Epithelial cell of prostate (primary cell): ENCODE measurements at regions not wholly inside any gene's neighbourhood (a gene's known extent, or its start where the extent isn't known, plus 50 kb on each side); places are given as distances from the start of the nearest gene placed in this dataset.
"Not testable (repeated sequence)": the region's sequence is repeated elsewhere in the genome, so short reads cannot be mapped to it uniquely, and the experiment has no call there.

Experiments
- DNase-seq: peaks from one replicate; pipeline ENCODE4 v3.0.0-alpha.2; 2011; ENCODE audit warnings: low read depth, low spot score
- H3K27ac ChIP-seq: fragments of 450-650 bp; 2 replicates; pipeline ENCODE4 v1.5.1; 2017; ENCODE audit warnings: mild to moderate bottlenecking

DNA sequence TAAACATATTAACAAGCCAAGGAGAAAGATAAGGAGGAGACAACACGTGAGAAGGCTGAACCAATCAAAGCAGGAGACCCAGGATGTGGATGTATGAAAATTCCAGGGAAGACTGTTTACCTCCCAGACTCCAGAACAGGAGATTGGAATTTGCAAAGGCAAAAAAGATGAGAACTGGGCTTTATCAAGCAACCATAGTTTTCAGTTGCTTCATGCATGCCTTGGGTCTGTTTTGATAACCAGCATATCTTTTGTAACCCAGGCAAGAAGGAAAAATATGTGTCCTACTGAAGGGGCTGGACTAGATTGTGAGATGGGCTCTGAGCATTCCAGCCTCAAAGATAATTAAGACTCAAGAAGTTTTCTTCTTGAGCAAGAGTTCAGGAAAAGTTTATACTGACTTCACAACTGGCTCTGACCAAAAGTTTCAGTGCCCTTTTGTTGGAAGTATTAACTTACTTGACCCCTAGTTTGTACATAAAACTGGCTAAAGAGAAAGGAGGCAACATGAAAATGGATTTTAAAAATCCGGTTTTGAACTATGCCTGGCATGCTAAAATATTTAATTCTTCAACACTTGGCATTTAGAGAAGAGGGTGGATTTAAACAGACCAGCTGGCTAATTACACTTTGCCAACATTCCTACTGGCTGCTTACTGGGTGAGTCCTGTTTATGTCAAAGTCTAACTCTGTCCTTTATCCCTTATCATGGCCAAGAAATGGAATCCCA, 79.3 kb upstream of the CD28 start:
- H3K27ac ChIP-seq, result no peak overlapping the region
- DNase-seq, result no peak

DNA sequence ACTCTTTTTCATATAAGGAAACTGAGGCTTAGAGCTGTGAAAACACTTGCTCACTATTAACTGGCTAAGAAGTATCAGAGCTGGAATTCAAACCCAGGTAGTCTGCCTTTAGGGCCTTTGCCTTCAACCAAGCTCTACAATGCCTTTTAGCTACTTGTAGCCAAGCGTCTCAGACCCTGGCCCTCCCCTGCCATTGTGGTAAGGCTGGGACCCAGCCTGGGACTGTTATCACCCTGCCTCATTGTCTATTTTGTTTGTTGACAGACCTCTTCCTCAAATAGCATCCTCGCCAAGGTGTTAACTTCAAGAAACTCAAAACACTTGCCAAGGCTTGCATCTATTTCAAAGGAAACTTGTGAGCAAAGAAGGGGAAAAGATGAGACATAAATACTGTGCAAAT, 76.7 kb upstream of the CD28 start:
- no peak for DNase-seq
- H3K27ac ChIP-seq, result no peak overlapping the region

DNA sequence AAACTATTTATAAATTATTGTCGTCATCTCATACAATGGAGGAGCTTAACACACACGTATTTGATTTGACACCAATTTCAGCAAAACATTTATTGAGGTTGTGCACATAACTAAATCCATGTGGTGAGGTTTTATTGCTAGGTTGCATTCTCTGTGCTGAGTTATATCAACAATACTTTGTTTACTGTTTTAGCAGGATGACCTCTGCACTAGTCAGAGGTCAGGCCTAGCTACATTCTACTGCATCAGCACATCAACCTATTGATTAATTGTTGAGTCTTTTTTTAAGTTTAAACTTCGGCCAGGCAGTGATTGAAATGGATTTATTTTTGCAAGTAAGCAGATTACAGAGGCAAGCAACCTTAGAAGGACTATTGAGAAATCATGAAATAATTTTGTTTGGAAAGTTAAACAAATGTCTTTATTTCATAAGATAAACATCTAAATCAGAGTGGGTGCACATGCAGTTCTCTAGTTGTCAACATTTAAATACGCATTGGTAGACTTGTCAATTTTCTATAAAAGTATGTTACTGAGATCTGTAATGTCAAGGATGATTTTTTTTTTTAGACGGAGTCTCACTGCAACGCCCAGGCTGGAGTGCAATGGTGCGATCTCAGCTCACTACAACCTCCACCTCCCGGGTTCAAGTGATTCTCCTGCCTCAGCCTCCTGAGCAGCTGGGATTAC, 75.2 kb upstream of the CD28 start:
- no peak for DNase-seq
- no peak overlapping the region for H3K27ac ChIP-seq

DNA sequence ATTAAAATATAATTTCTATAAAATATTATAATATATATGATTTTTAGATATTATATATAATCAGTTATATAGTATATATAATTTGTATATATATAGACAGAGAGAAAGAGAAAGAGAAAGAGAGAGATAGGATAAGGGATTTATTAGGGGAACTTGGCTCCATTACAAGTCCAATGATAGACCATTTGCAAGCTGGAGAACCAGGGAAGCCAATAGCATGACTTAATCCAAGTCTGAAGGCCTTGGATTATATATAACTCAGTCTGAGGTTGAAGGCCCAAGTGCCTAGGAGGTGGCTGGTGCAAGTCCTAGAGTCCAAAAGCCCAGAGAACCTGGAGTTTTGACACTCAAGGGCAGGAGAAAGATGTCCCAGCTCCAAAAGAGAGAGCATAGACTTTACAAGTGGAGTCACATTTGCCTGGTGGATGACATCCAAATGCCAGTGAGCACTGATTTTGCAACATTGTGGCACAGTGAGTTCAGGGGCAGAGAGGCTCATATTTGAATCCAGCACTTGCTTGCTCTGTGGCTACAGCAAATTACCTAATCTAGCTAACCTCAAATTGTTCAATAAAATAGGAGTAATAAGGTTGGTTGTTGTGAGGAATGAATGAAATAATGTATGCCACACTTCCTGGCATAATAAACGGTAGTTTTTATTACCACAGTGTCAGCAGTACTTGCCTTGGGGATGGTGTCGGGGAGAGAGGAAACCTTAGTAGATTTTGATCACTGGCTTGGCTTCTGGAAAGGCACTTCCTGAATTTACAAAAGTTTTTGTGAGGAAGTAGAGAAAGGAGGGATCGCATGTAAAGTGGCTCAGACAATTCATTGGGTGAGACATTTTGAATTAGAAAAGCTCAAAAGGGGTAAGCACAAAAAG, 69.6 kb upstream of the CD28 start:
- DNase-seq, result no peak
- H3K27ac ChIP-seq, result no peak overlapping the region

GRCh38 chr2:203637471-203638167, 68.8 kb upstream of the CD28 start:
- no peak for DNase-seq
- H3K27ac ChIP-seq, result no peak overlapping the region

DNA sequence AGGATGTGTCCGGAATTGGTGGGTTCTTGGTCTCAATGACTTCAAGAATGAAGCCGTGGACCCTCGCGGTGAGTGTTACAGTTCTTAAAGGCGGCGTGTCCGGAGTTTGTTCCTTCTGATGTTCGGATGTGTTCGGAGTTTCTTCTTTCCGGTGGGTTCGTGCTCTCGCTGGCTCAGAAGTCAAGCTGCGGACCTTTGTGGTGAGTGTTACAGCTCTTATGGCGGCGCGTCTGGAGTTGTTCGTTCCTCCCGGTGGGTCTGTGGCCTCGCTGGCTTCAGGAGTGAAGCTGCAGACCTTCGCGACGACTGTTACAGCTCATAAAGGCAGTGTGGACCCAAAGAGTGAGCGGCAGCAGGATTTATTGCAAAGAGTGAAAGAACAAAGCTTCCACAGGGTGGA, 64.6 kb upstream of the CD28 start:
- not testable (repeated sequence) for H3K27ac ChIP-seq, DNase-seq

DNA sequence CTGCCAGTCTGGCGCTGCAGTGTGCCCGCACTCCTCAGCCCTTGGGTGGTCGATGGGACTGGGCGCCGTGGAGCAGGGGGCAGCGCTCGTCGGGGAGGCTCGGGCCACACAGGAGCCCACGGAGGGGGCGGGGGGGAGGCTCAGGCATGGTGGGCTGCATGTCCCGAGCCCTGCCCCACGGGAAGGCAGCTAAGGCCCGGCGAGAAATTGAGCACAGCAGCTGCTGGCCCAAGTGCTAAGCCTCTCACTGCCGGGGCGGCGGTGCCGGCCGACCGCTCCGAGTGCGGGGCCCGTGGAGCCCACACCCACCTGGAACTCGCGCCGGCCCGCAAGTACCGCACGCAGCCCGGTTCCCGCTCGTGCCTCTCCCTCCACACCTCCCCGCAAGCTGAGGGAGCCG, 63.6 kb upstream of the CD28 start:
- H3K27ac ChIP-seq, DNase-seq: not testable (repeated sequence)

DNA sequence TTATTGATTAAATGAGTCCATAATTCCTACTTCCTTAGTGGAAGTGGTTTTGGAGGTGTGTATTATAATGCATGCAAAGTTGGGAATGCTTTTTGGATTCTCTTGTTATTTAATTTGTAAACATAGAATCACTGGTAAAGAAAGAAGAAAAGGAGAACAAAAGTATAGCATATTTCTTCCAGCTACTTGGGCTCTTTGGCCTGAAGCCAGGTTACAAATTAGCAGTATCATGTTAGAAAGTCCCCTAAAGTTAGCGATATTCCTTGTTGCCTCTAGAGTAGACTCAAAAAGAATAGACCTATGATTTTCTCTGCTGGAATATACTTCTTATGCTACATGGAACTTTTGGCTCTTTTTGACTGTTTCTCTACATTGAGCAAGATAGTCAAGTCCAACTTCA, 60.6 kb upstream of the CD28 start:
- DNase-seq, result no peak
- no peak overlapping the region for H3K27ac ChIP-seq

DNA sequence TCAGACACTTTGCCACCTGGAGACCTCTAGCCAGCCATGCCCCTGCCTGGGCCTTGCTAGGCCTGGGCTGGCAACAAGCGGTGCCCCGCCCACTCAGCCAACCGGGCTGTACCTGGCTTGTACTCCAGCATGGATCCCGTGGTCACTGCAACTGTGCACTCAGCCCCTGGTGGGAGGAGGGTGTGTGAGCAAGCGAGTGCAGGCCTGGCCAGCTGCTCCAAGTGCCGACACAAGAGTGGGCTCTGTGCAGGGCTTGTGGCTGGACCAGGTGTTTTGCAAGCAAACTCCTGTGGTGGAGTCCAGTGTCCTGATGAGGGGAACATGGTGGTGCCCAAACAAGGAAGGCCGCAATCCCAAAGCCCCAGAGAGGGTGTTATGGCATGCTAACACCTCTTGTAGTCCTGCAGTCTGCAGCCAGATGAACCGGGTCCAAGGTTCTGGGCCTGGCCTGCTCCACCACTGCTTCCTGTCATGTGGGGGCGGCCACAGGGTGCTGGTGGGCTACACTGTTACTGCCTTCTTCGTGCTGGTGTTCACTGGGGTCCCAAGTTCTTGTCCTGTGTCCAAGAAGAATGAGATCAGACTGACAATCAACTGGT, 60.1 kb upstream of the CD28 start:
- no peak overlapping the region for H3K27ac ChIP-seq
- no peak for DNase-seq

DNA sequence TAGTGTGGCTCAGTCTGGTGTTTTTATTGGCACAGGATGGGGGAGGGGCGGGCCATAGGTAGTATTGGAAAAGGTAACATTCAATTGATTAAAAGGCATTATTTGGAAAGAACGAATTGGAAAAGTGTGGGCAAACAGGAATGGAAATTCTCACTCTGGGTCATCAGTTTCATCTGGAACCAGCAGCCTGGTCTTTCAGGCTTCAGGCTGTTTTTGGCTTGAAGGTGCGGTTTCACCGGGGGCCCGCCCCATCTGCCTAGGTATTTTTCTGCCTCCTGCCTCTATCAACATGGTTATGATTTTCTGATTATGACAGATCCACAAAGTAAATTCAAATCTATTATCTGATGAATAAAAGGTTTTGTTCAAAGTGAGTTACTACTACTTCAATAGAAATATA, 59.5 kb upstream of the CD28 start:
- no peak overlapping the region for H3K27ac ChIP-seq
- DNase-seq, result no peak

GRCh38 chr2:203647579-203647978, 58.9 kb upstream of the CD28 start:
- no peak for DNase-seq

GRCh38 chr2:203648273-203648672, 58.2 kb upstream of the CD28 start:
- no peak overlapping the region for H3K27ac ChIP-seq

More at GRCh38 chr2:203647579-203647978, 58.9 kb upstream of the CD28 start:
- H3K27ac ChIP-seq, result no peak overlapping the region

DNA sequence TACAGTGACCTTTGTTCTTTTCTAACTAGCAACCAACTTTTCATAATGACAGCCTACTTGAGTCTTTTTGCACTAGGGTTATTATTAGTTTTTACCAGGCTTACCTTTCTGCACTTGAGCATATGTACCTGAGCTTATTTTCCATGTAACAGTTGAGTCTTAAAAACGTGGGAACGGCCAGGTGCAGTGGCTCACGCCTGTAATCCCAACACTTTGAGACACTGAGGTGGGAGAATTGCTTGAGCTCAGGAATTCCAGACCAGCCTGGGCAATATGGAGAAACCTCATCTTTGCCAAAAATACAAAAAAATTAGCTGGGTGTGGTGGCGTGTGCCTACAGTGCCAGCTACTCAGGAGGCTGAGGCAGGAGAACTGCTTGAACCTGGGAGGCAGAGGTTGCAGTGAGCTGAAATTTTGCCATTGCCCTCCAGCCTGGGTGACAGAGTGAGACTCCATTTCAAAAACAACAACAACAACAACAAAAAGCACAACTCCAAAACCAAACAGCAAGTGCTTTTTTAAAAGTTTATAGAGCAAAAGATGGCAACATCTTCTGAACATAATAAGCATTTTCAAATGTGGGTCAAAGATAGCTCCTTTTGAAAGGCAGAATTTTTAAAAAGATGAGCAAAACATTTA, 57.1 kb upstream of the CD28 start:
- peak overlapping the region; percentile 38 for H3K27ac ChIP-seq
- no peak for DNase-seq

More at GRCh38 chr2:203648273-203648672, 58.2 kb upstream of the CD28 start:
- no peak for DNase-seq

DNA sequence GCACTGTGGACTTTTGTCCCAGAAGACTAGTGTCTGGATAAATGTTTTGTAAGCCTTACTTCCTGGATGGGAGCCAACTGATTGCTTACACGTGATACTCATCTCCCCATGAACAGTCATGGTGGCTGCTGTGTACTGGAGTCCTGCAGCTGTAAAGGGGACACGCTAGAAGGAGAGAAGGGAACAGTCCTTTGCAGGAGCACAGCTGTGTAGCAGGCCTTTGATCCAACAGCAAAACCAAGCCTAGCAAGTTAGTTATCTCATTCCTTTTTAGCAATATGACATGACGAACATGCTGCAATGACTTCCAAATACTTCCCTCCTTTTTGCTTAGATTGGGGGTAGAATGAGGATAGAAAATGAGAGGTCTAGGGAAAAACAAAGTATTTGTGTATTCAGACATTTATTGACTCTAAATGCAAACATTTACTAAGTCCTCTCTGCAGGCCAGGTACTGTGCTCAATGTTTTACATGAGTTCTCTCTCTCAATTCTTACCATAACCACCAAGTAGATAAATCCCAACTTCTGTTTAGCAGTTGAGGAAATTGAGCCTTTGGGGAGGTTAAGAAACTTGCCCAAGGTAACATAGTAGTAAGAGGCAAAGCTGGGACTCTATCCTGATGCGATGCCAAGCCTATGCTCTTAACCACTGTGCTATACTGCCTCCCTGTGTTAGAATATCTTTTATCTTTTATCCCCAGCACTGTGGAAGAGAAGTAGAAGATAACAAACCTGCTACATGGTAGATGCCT, 55.4 kb upstream of the CD28 start:
- no peak for DNase-seq
- no peak overlapping the region for H3K27ac ChIP-seq

DNA sequence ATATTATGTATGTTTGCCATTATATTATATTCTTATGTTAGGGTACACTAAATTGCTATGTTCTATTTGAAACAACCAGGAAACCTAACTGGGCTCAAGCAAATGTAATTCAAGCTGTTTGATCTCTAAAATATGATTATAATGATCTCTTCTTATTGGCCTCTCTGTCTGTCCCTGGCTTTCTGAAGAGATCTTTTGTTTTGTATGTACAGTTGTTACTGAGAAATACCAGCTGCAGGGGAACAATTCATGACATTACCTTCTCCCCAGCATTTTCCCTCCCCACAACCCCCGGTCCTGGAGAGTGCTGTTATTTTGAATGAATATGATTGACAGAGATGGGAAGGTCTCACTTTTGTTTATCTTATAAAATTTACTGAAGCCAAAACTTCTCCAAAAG, 54.8 kb upstream of the CD28 start:
- H3K27ac ChIP-seq, result no peak overlapping the region
- DNase-seq, result no peak

- H3K27ac ChIP-seq, result no peak overlapping the region
- DNase-seq, result no peak
Measured at GRCh38 chr2:203654826-203655225, 51.6 kb upstream of the CD28 start.

- peak overlapping the region; percentile 70 for H3K27ac ChIP-seq
- peak; percentile 93 for DNase-seq
Measured at GRCh38 chr2:203656522-203657287, 49.7 kb upstream of the CD28 start.
